Panc1 (cell line): ENCODE measurements at regions not wholly inside any gene's neighbourhood (a gene's known extent, or its start where the extent isn't known, plus 50 kb on each side); places are given as distances from the start of the nearest gene placed in this dataset.

Experiments used
- ATAC-seq: fragments of 200-7000 bp; cut with Tn5 transposase; 2 replicates; pipeline ENCODE4 v1.9.1; 2020; ENCODE audit warnings: mild to moderate bottlenecking, moderate library complexity
- BruUV-seq: library from RNA; stranded (reverse); fragments of 400-500 nt; replicated peaks from 2 replicates; lab custom pipeline; 2021; lab: Mats Ljungman, UMichigan
- CTCF ChIA-PET: fragments of 300-600 bp; sonication (Branson Sonifier 250); formaldehyde crosslinking; loops from one replicate; lab custom pipeline; 2022; ENCODE audit warnings: antibody characterized with exemption; lab: Charles Lee
- POLR2A ChIA-PET: fragments of 300-600 bp; sonication (Branson Sonifier 250); formaldehyde crosslinking; loops from one replicate; lab custom pipeline; 2022; ENCODE audit warnings: antibody characterized with exemption; lab: Charles Lee
- DNase-seq: peaks from one replicate; pipeline ENCODE4 v3.0.0-alpha.2; 2010; ENCODE audit warnings: low read depth, low spot score
- H3K27ac ChIP-seq: 2 replicates; pipeline ENCODE4 v1.5.1; 2011; ENCODE audit warnings: mild to moderate bottlenecking, low read length, inconsistent platforms
- H3K27me3 ChIP-seq: fragments of 200-500 bp; sonication (Bioruptor generic); 2 replicates; pipeline ENCODE4 v1.6.0; 2014; ENCODE audit warnings: low read length, inconsistent platforms; ENCODE audit not compliant: control insufficient read depth, insufficient read depth
- H3K36me3 ChIP-seq: fragments of 200-500 bp; sonication (Bioruptor generic); 2 replicates; pipeline ENCODE4 v1.5.1; 2014; ENCODE audit warnings: inconsistent platforms, mild to moderate bottlenecking, low read length, moderate library complexity; ENCODE audit not compliant: control insufficient read depth, insufficient read depth
- H3K4me1 ChIP-seq: 2 replicates; pipeline ENCODE4 v1.5.1; 2011; ENCODE audit warnings: inconsistent platforms, mild to moderate bottlenecking, low read length, moderate library complexity; ENCODE audit not compliant: control insufficient read depth, insufficient read depth
- H3K4me3 ChIP-seq, 2 experiments: 2 replicates each; pipeline ENCODE4 v1.5.1; 2011 to 2012; ENCODE audit warnings: low read depth in 2 of 2, low read length in 2 of 2, mild to moderate bottlenecking in 2 of 2, inconsistent platforms in 1 of 2, moderate library complexity in 1 of 2
- H3K9me3 ChIP-seq: fragments of 200-500 bp; sonication (Bioruptor generic); 2 replicates; pipeline ENCODE4 v1.5.1; 2014; ENCODE audit warnings: low read depth, mild to moderate bottlenecking, inconsistent platforms, low read length, moderate library complexity; ENCODE audit not compliant: control insufficient read depth, insufficient read depth
- CTCF ChIP-seq: fragments of 450-650 bp; IDR thresholded peaks from 2 replicates; pipeline ENCODE4 v1.5.1; 2017; ENCODE audit warnings: mild to moderate bottlenecking
- POLR2AphosphoS5 ChIP-seq: IDR thresholded peaks from 2 replicates; pipeline ENCODE4 v1.6.1; 2012; ENCODE audit warnings: mild to moderate bottlenecking, low read depth, low read length, moderate library complexity
- REST ChIP-seq, 2 experiments: IDR thresholded peaks; 2 replicates each; pipeline ENCODE4 v1.6.1; 2011 to 2012; ENCODE audit warnings: low read depth in 2 of 2, control low read depth in 1 of 2, low read length in 1 of 2, mild to moderate bottlenecking in 1 of 2, moderate library complexity in 1 of 2; ENCODE audit not compliant: insufficient read depth in 1 of 2
- SIN3A ChIP-seq: IDR thresholded peaks from 2 replicates; pipeline ENCODE4 v1.6.1; 2012; ENCODE audit warnings: low read depth, mild to moderate bottlenecking, low read length, moderate library complexity, borderline replicate concordance; ENCODE audit not compliant: insufficient read depth
- TCF7L2 ChIP-seq: IDR thresholded peaks from 2 replicates; pipeline ENCODE4 v1.6.1; 2011; ENCODE audit warnings: mild to moderate bottlenecking, low read depth, low read length, inconsistent platforms
- in situ Hi-C: cut with HindIII; loops from 2 replicates; pipeline ENCODE4 v1.10.0; 2016; ENCODE audit warnings: low sequenced_read_pairs, low pct_unique_long_range_greater_than_20kb
- intact Hi-C: fragments of 100-400 bp; cut with micrococcal nuclease; formaldehyde crosslinking; loops from one replicate; pipeline ENCODE4 v1.10.0; 2022; ENCODE audit not compliant: unreplicated experiment

- Histone ChIP-seq H3K27ac (no peak overlapping the region), H3K36me3 (no peaks in the 10 kb centered on the region), H3K27me3 (no peaks in the 10 kb centered on the region), H3K4me3 (no peak overlapping the region), H3K9me3 (no peaks in the 10 kb centered on the region), H3K4me1 (no peaks in the 10 kb centered on the region)
- in situ Hi-C loops = no loop called here
- intact Hi-C loops = no loop called here
- no TSS peak for BruUV-seq
- ChIA-PET CTCF (no interaction called here), POLR2A (no interaction called here)
- ATAC-seq (no peak), DNase-seq (no peak)
- TF ChIP-seq SIN3A (no peak), POLR2AphosphoS5 (no peak), TCF7L2 (no peak), REST (IDR thresholded peaks at IDR 0.05; ENCODE audit: insufficient read depth in 1 of 2, low read depth in 2 of 2, low read length in 1 of 2) (no peak), CTCF (no peak)
Observed at GRCh38 chr13:99774644-99775043, 196.9 kb downstream of the ZIC5 start.

- no peak for ATAC-seq
- Histone ChIP-seq H3K27ac (no peak overlapping the region), H3K27me3 (no peaks in the 10 kb centered on the region), H3K4me1 (no peaks in the 10 kb centered on the region), H3K4me3 (no peak overlapping the region), H3K36me3 (no peaks in the 10 kb centered on the region), H3K9me3 (no peaks in the 10 kb centered on the region)
- TF ChIP-seq REST (IDR thresholded peaks at IDR 0.05; ENCODE audit: insufficient read depth in 1 of 2, low read depth in 2 of 2, low read length in 1 of 2) (no peak), CTCF (no peak), TCF7L2 (no peak), POLR2AphosphoS5 (no peak)
- POLR2A ChIA-PET = no interaction called here
- no peak for DNase-seq
- intact Hi-C loops = no loop called here
- BruUV-seq = no TSS peak
- CTCF ChIA-PET = no interaction called here
- in situ Hi-C loops = no loop called here
Observed at GRCh38 chr13:99768986-99769385, 202.6 kb downstream of the ZIC5 start.
